HEK293 (cell line): ENCODE measurements at regions not wholly inside any gene's neighbourhood (a gene's known extent, or its start where the extent isn't known, plus 50 kb on each side); places are given as distances from the start of the nearest gene placed in this dataset.

Source experiments
- CTCF ChIA-PET: fragments of 350-600 bp; formaldehyde crosslinking; extraction: SDS; loops from one replicate; lab custom pipeline; 2021; ENCODE audit warnings: antibody characterized with exemption; lab: Yijun Ruan, JAX
- POLR2A ChIA-PET: fragments of 300-600 bp; formaldehyde crosslinking; extraction: SDS; loops from one replicate; lab custom pipeline; 2020; ENCODE audit warnings: antibody characterized with exemption, inconsistent platforms; lab: Yijun Ruan, JAX
- H3K27ac ChIP-seq: fragments of 200-500 bp; sonication (Bioruptor generic); 2 replicates; pipeline ENCODE4 v1.5.1; 2014; ENCODE audit warnings: low read depth, low read length, control low read depth, inconsistent platforms; ENCODE audit errors: extremely low read depth
- H3K36me3 ChIP-seq, 2 experiments: fragments of 200-500 bp in 1 of 2; sonication (Bioruptor generic) in 1 of 2; 1 replicate in 1 of 2; 2 replicates in 1 of 2; pipeline ENCODE4 v1.5.1; 2014 to 2017; ENCODE audit warnings: inconsistent platforms in 2 of 2, low read length in 2 of 2; ENCODE audit not compliant: control insufficient read depth in 2 of 2, insufficient read depth in 1 of 2
- H3K4me1 ChIP-seq: fragments of 200-500 bp; sonication (Bioruptor generic); 2 replicates; pipeline ENCODE4 v1.5.1; 2014; ENCODE audit warnings: mild to moderate bottlenecking, low read length, inconsistent platforms; ENCODE audit not compliant: control insufficient read depth, insufficient read depth
- H3K4me3 ChIP-seq: 2 replicates; pipeline ENCODE4 v1.5.1; 2011; ENCODE audit warnings: low read depth, mild to moderate bottlenecking, control low read depth, low read length, moderate library complexity
- H3K9me3 ChIP-seq: fragments of 200-500 bp; sonication (Bioruptor generic); 2 replicates; pipeline ENCODE4 v1.5.1; 2014; ENCODE audit warnings: low read depth, low read length, inconsistent platforms; ENCODE audit not compliant: control insufficient read depth, insufficient read depth
- PRDM1 ChIP-seq: fragments of 450-650 bp; formaldehyde crosslinking; IDR thresholded peaks from 2 replicates; pipeline ENCODE4; 2016; ENCODE audit warnings: missing biosample characterization, missing genetic modification characterization
- SALL2 ChIP-seq: fragments of 450-650 bp; formaldehyde crosslinking; IDR thresholded peaks from 2 replicates; pipeline ENCODE4 v1.5.0; 2017; ENCODE audit warnings: missing biosample characterization, mild to moderate bottlenecking, missing genetic modification characterization, borderline replicate concordance
- SCRT1 ChIP-seq: fragments of 450-650 bp; formaldehyde crosslinking; IDR thresholded peaks from 2 replicates; pipeline ENCODE4 v1.5.1; 2016; ENCODE audit warnings: missing biosample characterization, missing genetic modification characterization, borderline replicate concordance
- SCRT2 ChIP-seq: fragments of 450-650 bp; formaldehyde crosslinking; IDR thresholded peaks from 2 replicates; pipeline ENCODE4 v1.5.1; 2016; ENCODE audit warnings: missing biosample characterization, missing genetic modification characterization
- YY1 ChIP-seq: fragments of 450-650 bp; formaldehyde crosslinking; IDR thresholded peaks from 2 replicates; pipeline ENCODE4 v1.5.1; 2018; ENCODE audit warnings: missing biosample characterization, missing genetic modification characterization
- ZBTB8A ChIP-seq: fragments of 450-650 bp; formaldehyde crosslinking; IDR thresholded peaks from 2 replicates; pipeline ENCODE4 v1.5.1; 2016; ENCODE audit warnings: missing biosample characterization, missing genetic modification characterization
- ZNF140 ChIP-seq: fragments of 450-650 bp; formaldehyde crosslinking; IDR thresholded peaks from 2 replicates; pipeline ENCODE4 v1.5.1; 2016; ENCODE audit warnings: missing biosample characterization, missing genetic modification characterization
- ZNF155 ChIP-seq: fragments of 450-650 bp; formaldehyde crosslinking; IDR thresholded peaks from 2 replicates; pipeline ENCODE4 v1.5.1; 2016; ENCODE audit warnings: missing biosample characterization, missing genetic modification characterization
- ZNF24 ChIP-seq: fragments of 450-650 bp; formaldehyde crosslinking; IDR thresholded peaks from 2 replicates; pipeline ENCODE4 v1.5.1; 2016; ENCODE audit warnings: missing biosample characterization, missing genetic modification characterization
- ZNF335 ChIP-seq: fragments of 450-650 bp; formaldehyde crosslinking; conservative IDR thresholded peaks from 2 replicates; pipeline ENCODE4 v1.5.1; 2016; ENCODE audit warnings: missing biosample characterization, missing genetic modification characterization
- ZNF350 ChIP-seq: fragments of 450-650 bp; formaldehyde crosslinking; IDR thresholded peaks from 2 replicates; pipeline ENCODE4 v1.5.0; 2017; ENCODE audit warnings: missing biosample characterization, mild to moderate bottlenecking, missing genetic modification characterization
- ZNF529 ChIP-seq: fragments of 450-650 bp; formaldehyde crosslinking; IDR thresholded peaks from 2 replicates; pipeline ENCODE4 v1.5.1; 2017; ENCODE audit warnings: missing genetic modification characterization, missing biosample characterization; ENCODE audit not compliant: insufficient replicate concordance
- ZNF549 ChIP-seq: fragments of 450-650 bp; IDR thresholded peaks from 2 replicates; pipeline ENCODE4 v1.5.1; 2018; ENCODE audit warnings: missing biosample characterization, missing genetic modification characterization, mild to moderate bottlenecking, inconsistent platforms, moderate library complexity
- ZNF76 ChIP-seq: fragments of 450-650 bp; formaldehyde crosslinking; IDR thresholded peaks from 2 replicates; pipeline ENCODE4; 2016; ENCODE audit warnings: low read depth, missing biosample characterization, missing genetic modification characterization, borderline replicate concordance
- TF ChIP-seq, protein P1 (sequence below): fragments of 450-650 bp; formaldehyde crosslinking; conservative IDR thresholded peaks from 2 replicates; pipeline ENCODE4 v1.5.1; 2016; ENCODE audit warnings: low read depth, missing biosample characterization, missing genetic modification characterization
- TF ChIP-seq, protein P2 (sequence below): fragments of 450-650 bp; formaldehyde crosslinking; IDR thresholded peaks from 2 replicates; pipeline ENCODE4 v1.5.1; 2016; ENCODE audit warnings: missing biosample characterization, missing genetic modification characterization
- TF ChIP-seq, protein P3 (sequence below): fragments of 450-650 bp; formaldehyde crosslinking; IDR thresholded peaks from 2 replicates; pipeline ENCODE4 v1.5.1; 2016; ENCODE audit warnings: missing biosample characterization, missing genetic modification characterization, borderline replicate concordance
- TF ChIP-seq, protein P4 (sequence below): fragments of 450-650 bp; formaldehyde crosslinking; IDR thresholded peaks from 2 replicates; pipeline ENCODE4 v1.5.1; 2016; ENCODE audit warnings: missing biosample characterization, missing genetic modification characterization, borderline replicate concordance

DNA sequence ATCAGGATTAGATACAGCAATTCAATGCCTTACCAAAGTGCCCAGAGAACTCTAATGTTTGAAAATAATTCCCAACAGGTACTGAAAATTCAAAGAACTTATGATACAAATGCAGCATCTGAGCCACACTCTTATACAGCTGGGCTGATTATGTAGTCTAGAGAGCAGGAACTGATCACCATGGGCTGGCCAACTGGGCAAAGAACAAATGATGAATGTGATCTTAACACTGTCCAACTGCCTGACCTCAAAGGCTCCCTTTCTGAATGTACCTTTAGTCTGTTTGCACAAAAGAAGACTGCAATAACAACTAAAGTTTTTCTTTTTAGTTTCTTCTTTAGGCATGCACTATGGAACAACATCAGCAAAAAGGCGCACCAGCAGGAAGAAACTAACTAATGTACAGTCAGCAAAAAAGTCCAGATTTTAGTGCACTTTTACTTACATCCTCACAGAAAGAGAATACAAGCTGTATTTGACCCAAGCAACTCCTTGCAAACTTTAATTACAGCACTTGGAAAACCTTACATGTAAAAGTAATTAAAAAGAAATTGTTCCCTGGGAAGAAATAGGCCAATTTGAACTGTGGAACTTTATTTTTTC is 1095.1 kb downstream of the IGSF11 start:
- CTCF ChIA-PET = no interaction called here
- Histone ChIP-seq H3K36me3 (no peaks in the 10 kb centered on the region), H3K9me3 (no peaks in the 10 kb centered on the region), H3K27ac (no peak overlapping the region), H3K4me1 (no peaks in the 10 kb centered on the region), H3K4me3 (no peak overlapping the region)
- TF ChIP-seq ZNF350 = no peak
- no peak for TF ChIP-seq ZNF76 (tag by site-specific recombination)
- TF ChIP-seq, protein P1, sequence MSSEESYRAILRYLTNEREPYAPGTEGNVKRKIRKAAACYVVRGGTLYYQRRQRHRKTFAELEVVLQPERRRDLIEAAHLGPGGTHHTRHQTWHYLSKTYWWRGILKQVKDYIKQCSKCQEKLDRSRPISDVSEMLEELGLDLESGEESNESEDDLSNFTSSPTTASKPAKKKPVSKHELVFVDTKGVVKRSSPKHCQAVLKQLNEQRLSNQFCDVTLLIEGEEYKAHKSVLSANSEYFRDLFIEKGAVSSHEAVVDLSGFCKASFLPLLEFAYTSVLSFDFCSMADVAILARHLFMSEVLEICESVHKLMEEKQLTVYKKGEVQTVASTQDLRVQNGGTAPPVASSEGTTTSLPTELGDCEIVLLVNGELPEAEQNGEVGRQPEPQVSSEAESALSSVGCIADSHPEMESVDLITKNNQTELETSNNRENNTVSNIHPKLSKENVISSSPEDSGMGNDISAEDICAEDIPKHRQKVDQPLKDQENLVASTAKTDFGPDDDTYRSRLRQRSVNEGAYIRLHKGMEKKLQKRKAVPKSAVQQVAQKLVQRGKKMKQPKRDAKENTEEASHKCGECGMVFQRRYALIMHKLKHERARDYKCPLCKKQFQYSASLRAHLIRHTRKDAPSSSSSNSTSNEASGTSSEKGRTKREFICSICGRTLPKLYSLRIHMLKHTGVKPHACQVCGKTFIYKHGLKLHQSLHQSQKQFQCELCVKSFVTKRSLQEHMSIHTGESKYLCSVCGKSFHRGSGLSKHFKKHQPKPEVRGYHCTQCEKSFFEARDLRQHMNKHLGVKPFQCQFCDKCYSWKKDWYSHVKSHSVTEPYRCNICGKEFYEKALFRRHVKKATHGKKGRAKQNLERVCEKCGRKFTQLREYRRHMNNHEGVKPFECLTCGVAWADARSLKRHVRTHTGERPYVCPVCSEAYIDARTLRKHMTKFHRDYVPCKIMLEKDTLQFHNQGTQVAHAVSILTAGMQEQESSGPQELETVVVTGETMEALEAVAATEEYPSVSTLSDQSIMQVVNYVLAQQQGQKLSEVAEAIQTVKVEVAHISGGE (tag by site-specific recombination) = no peak
- TF ChIP-seq PRDM1 (tag by site-specific recombination) = no peak
- no peak for TF ChIP-seq ZNF529 (tag by site-specific recombination)
- TF ChIP-seq ZNF155 = no peak
- TF ChIP-seq SCRT2 = no peak
- TF ChIP-seq ZNF140 (tag by site-specific recombination) = no peak
- TF ChIP-seq, protein P2, sequence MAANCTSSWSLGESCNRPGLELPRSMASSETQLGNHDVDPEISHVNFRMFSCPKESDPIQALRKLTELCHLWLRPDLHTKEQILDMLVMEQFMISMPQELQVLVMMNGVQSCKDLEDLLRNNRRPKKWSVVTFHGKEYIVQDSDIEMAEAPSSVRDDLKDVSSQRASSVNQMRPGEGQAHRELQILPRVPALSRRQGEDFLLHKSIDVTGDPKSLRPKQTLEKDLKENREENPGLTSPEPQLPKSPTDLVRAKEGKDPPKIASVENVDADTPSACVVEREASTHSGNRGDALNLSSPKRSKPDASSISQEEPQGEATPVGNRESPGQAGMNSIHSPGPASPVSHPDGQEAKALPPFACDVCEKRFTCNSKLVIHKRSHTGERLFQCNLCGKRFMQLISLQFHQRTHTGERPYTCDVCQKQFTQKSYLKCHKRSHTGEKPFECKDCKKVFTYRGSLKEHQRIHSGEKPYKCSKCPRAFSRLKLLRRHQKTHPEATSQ (tag by site-specific recombination) = no peak
- no peak for TF ChIP-seq ZBTB8A (tag by site-specific recombination)
- no peak for TF ChIP-seq ZNF24
- no peak for TF ChIP-seq ZNF335 (tag by site-specific recombination)
- TF ChIP-seq ZNF549 (tag by site-specific recombination) = no peak
- no peak for TF ChIP-seq YY1 (tag by site-specific recombination)
- TF ChIP-seq, protein P3, sequence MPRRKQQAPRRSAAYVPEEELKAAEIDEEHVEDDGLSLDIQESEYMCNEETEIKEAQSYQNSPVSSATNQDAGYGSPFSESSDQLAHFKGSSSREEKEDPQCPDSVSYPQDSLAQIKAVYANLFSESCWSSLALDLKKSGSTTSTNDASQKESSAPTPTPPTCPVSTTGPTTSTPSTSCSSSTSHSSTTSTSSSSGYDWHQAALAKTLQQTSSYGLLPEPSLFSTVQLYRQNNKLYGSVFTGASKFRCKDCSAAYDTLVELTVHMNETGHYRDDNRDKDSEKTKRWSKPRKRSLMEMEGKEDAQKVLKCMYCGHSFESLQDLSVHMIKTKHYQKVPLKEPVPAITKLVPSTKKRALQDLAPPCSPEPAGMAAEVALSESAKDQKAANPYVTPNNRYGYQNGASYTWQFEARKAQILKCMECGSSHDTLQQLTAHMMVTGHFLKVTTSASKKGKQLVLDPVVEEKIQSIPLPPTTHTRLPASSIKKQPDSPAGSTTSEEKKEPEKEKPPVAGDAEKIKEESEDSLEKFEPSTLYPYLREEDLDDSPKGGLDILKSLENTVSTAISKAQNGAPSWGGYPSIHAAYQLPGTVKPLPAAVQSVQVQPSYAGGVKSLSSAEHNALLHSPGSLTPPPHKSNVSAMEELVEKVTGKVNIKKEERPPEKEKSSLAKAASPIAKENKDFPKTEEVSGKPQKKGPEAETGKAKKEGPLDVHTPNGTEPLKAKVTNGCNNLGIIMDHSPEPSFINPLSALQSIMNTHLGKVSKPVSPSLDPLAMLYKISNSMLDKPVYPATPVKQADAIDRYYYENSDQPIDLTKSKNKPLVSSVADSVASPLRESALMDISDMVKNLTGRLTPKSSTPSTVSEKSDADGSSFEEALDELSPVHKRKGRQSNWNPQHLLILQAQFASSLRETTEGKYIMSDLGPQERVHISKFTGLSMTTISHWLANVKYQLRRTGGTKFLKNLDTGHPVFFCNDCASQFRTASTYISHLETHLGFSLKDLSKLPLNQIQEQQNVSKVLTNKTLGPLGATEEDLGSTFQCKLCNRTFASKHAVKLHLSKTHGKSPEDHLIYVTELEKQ (tag by site-specific recombination) = no peak
- TF ChIP-seq SCRT1 = no peak
- TF ChIP-seq SALL2 = no peak
- TF ChIP-seq, protein P4, sequence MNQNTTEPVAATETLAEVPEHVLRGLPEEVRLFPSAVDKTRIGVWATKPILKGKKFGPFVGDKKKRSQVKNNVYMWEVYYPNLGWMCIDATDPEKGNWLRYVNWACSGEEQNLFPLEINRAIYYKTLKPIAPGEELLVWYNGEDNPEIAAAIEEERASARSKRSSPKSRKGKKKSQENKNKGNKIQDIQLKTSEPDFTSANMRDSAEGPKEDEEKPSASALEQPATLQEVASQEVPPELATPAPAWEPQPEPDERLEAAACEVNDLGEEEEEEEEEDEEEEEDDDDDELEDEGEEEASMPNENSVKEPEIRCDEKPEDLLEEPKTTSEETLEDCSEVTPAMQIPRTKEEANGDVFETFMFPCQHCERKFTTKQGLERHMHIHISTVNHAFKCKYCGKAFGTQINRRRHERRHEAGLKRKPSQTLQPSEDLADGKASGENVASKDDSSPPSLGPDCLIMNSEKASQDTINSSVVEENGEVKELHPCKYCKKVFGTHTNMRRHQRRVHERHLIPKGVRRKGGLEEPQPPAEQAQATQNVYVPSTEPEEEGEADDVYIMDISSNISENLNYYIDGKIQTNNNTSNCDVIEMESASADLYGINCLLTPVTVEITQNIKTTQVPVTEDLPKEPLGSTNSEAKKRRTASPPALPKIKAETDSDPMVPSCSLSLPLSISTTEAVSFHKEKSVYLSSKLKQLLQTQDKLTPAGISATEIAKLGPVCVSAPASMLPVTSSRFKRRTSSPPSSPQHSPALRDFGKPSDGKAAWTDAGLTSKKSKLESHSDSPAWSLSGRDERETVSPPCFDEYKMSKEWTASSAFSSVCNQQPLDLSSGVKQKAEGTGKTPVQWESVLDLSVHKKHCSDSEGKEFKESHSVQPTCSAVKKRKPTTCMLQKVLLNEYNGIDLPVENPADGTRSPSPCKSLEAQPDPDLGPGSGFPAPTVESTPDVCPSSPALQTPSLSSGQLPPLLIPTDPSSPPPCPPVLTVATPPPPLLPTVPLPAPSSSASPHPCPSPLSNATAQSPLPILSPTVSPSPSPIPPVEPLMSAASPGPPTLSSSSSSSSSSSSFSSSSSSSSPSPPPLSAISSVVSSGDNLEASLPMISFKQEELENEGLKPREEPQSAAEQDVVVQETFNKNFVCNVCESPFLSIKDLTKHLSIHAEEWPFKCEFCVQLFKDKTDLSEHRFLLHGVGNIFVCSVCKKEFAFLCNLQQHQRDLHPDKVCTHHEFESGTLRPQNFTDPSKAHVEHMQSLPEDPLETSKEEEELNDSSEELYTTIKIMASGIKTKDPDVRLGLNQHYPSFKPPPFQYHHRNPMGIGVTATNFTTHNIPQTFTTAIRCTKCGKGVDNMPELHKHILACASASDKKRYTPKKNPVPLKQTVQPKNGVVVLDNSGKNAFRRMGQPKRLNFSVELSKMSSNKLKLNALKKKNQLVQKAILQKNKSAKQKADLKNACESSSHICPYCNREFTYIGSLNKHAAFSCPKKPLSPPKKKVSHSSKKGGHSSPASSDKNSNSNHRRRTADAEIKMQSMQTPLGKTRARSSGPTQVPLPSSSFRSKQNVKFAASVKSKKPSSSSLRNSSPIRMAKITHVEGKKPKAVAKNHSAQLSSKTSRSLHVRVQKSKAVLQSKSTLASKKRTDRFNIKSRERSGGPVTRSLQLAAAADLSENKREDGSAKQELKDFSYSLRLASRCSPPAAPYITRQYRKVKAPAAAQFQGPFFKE (tag by site-specific recombination) = no peak
- POLR2A ChIA-PET = no interaction called here
